PFSK-1 (cell line): ENCODE measurements at regions not wholly inside any gene's neighbourhood (a gene's known extent, or its start where the extent isn't known, plus 50 kb on each side); places are given as distances from the start of the nearest gene placed in this dataset.

Experiments
- FOXP2 ChIP-seq: optimal IDR thresholded peaks from 2 replicates; pipeline ENCODE3; 2011; ENCODE audit warnings: borderline replicate concordance, control low read depth, inconsistent platforms; ENCODE audit not compliant: insufficient read depth; ENCODE audit errors: extremely low read length, extremely low read depth
- POLR2AphosphoS5 ChIP-seq: IDR thresholded peaks from 2 replicates; pipeline ENCODE4 v1.6.1; 2012; ENCODE audit warnings: low read depth, mild to moderate bottlenecking, control low read depth, low read length, moderate library complexity
- SIN3A ChIP-seq: IDR thresholded peaks from 2 replicates; pipeline ENCODE4 v1.6.1; 2012; ENCODE audit warnings: mild to moderate bottlenecking, low read length, moderate library complexity, borderline replicate concordance; ENCODE audit not compliant: insufficient read depth
- TAF1 ChIP-seq: IDR thresholded peaks from 2 replicates; pipeline ENCODE4 v1.6.1; 2012; ENCODE audit warnings: low read length, control low read depth, borderline replicate concordance; ENCODE audit not compliant: insufficient read depth
- TF ChIP-seq, protein P1 (sequence below), 2 experiments: IDR thresholded peaks; 2 replicates each; pipeline versions ENCODE4 v1.6.1 to v1.8.0; 2011 to 2012; ENCODE audit warnings: low read depth in 2 of 2, low read length in 2 of 2, control low read depth in 1 of 2, inconsistent platforms in 1 of 2, mild to moderate bottlenecking in 1 of 2, moderate library complexity in 1 of 2; ENCODE audit not compliant: insufficient read depth in 1 of 2

DNA sequence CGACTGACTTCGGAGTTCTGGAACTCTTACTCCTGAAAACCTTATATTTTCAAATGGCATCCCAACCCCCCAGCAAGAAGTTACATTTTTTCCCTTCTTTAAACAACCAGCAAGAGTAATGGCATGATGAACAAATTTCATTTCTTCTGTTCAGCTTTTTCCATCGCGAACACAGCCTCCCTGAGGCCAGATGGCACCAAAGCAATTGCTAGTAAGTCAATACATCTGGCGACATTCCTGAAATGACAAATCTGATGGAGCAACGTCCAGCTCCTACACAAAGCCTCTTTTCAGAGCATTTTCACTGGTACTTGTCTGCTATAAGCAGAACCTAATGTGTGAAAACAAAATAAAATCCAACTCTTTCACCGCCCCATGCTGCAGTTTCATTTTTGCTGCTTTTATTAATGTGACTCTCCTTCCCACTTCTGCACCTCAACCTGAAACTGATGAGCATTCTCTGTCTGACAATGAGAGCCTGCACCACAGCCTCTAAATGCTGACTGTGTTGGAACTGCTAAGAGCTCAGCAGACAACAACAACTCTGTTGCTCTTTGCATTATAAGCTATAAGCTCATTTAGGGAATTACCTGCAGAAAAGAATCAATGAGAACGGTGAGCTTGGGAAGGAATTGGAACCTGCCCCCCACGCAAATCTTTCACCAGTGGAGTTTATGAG, 229.8 kb downstream of the FGFR2 start:
- TF ChIP-seq TAF1 (no peak), POLR2AphosphoS5 (no peak), SIN3A (no peak), FOXP2 (no peak)
- TF ChIP-seq, protein P1, sequence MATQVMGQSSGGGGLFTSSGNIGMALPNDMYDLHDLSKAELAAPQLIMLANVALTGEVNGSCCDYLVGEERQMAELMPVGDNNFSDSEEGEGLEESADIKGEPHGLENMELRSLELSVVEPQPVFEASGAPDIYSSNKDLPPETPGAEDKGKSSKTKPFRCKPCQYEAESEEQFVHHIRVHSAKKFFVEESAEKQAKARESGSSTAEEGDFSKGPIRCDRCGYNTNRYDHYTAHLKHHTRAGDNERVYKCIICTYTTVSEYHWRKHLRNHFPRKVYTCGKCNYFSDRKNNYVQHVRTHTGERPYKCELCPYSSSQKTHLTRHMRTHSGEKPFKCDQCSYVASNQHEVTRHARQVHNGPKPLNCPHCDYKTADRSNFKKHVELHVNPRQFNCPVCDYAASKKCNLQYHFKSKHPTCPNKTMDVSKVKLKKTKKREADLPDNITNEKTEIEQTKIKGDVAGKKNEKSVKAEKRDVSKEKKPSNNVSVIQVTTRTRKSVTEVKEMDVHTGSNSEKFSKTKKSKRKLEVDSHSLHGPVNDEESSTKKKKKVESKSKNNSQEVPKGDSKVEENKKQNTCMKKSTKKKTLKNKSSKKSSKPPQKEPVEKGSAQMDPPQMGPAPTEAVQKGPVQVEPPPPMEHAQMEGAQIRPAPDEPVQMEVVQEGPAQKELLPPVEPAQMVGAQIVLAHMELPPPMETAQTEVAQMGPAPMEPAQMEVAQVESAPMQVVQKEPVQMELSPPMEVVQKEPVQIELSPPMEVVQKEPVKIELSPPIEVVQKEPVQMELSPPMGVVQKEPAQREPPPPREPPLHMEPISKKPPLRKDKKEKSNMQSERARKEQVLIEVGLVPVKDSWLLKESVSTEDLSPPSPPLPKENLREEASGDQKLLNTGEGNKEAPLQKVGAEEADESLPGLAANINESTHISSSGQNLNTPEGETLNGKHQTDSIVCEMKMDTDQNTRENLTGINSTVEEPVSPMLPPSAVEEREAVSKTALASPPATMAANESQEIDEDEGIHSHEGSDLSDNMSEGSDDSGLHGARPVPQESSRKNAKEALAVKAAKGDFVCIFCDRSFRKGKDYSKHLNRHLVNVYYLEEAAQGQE (IDR thresholded peaks at IDR 0.05; ENCODE audit: insufficient read depth in 1 of 2, low read depth in 2 of 2, low read length in 2 of 2), result no peak

- no peak for TF ChIP-seq POLR2AphosphoS5
- TF ChIP-seq, protein P1 (IDR thresholded peaks at IDR 0.05; ENCODE audit: insufficient read depth in 1 of 2, low read depth in 2 of 2, low read length in 2 of 2), result no peak
- TF ChIP-seq SIN3A, result no peak
- TF ChIP-seq TAF1, result no peak
- no peak for TF ChIP-seq FOXP2
These were observed 228.6 kb downstream of the FGFR2 start for GRCh38 chr10:121369616-121370015.

- TF ChIP-seq, protein P1 (IDR thresholded peaks at IDR 0.05; ENCODE audit: insufficient read depth in 1 of 2, low read depth in 2 of 2, low read length in 2 of 2), result no peak
- no peak for TF ChIP-seq SIN3A
- TF ChIP-seq FOXP2, result no peak
- TF ChIP-seq POLR2AphosphoS5, result no peak
- TF ChIP-seq TAF1, result no peak
These were observed 226.4 kb downstream of the FGFR2 start for GRCh38 chr10:121371836-121372235.

GRCh38 chr10:121373411-121373810, 224.8 kb downstream of the FGFR2 start:
- TF ChIP-seq TAF1 (no peak), FOXP2 (no peak), SIN3A (no peak), POLR2AphosphoS5 (no peak)
- TF ChIP-seq, protein P1 (IDR thresholded peaks at IDR 0.05; ENCODE audit: insufficient read depth in 1 of 2, low read depth in 2 of 2, low read length in 2 of 2), result no peak

GRCh38 chr10:121374121-121374520, 224.1 kb downstream of the FGFR2 start:
- TF ChIP-seq POLR2AphosphoS5, result no peak
- TF ChIP-seq FOXP2, result no peak
- TF ChIP-seq, protein P1 (IDR thresholded peaks at IDR 0.05; ENCODE audit: insufficient read depth in 1 of 2, low read depth in 2 of 2, low read length in 2 of 2), result no peak
